SH-SY5Y (cell line): ENCODE measurements at regions not wholly inside any gene's neighbourhood (a gene's known extent, or its start where the extent isn't known, plus 50 kb on each side); places are given as distances from the start of the nearest gene placed in this dataset.

ENCODE experiments used
- GATA2 ChIP-seq: IDR thresholded peaks from 2 replicates; pipeline ENCODE4 v1.6.1; 2011; ENCODE audit warnings: mild to moderate bottlenecking, low read depth, low read length
- GATA3 ChIP-seq: IDR thresholded peaks from 2 replicates; pipeline ENCODE4 v1.6.1; 2011; ENCODE audit warnings: low read depth, mild to moderate bottlenecking, low read length, moderate library complexity

GRCh38 chr4:18463987-18464559 lies 442.5 kb upstream of the LCORL start:
- TF ChIP-seq GATA3 (no peak), GATA2 (no peak)
